ENCODE measurements at regions not wholly inside any gene's neighbourhood (a gene's known extent, or its start where the extent isn't known, plus 50 kb on each side); places are given as distances from the start of the nearest gene placed in this dataset.

DNA sequence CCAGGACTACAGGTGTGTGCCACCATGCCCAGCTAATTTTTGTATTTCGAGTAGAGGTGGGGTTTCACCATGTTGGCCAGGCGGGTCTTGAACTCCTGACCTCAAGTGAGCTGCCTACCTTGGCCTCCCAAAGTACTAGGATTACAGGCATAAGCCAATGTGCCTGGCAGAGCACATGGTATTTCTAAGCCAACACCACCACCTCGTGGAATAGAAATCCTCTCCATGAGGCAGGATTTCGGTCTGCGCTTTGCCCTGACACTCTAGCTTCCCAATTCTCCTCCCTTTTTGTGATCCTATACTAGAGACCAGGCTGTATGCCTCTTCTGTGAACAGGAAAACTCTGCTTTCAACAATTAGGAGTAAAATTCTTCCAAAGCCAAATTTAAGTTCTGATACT, 372.2 kb downstream of the VGLL3 start:
- Histone ChIP-seq H4K12ac (ENCODE audit: low read depth, low read length) (no peak overlapping the region), H3K9me3 (ENCODE audit: insufficient read depth, low read depth, low read length) (peaks cover 2% of the 10 kb centered on the region), H3K4me2 (ENCODE audit: low read length) (no peak overlapping the region), H3K36me3 (ENCODE audit: control insufficient read depth in 1 of 2, insufficient read depth in 2 of 2, low read length in 2 of 2) (no peaks in the 10 kb centered on the region), H3K79me1 (ENCODE audit: low read length) (no peaks in the 10 kb centered on the region), H4K91ac (ENCODE audit: low read depth, low read length) (no peak overlapping the region), H2AK5ac (ENCODE audit: low read length) (no peak overlapping the region), H2BK120ac (ENCODE audit: insufficient read depth, low read length, poor library complexity) (no peak overlapping the region), H3K79me2 (ENCODE audit: control insufficient read depth, insufficient read depth, low read length, poor library complexity) (no peaks in the 10 kb centered on the region), H3K18ac (ENCODE audit: low read length) (no peak overlapping the region), H3K23ac (ENCODE audit: low read length) (no peak overlapping the region), H4K8ac (ENCODE audit: low read depth, low read length) (no peak overlapping the region), H3K4me1 (ENCODE audit: control insufficient read depth in 1 of 2, insufficient read depth in 2 of 2, low read length in 2 of 2) (no peaks in the 10 kb centered on the region), H2BK5ac (ENCODE audit: low read depth, low read length, poor library complexity) (no peak overlapping the region), H2AFZ (ENCODE audit: insufficient read depth, low read length, poor library complexity) (no peak overlapping the region), H3K9ac (ENCODE audit: low read length) (no peak overlapping the region), H3K4ac (ENCODE audit: low read depth, low read length) (no peak overlapping the region), H3K4me3 (ENCODE audit: low read depth, low read length) (no peak overlapping the region), H3K27ac (ENCODE audit: low read depth, low read length) (no peak overlapping the region), H3K27me3 (ENCODE audit: insufficient read depth, low read length) (no peaks in the 10 kb centered on the region), H2BK12ac (ENCODE audit: low read length) (no peak overlapping the region), H3K14ac (ENCODE audit: low read length) (no peak overlapping the region)
- no CpG with 5 or more reads among the region's 5 CpGs for WGBS (ENCODE audit: extremely low coverage, insufficient coverage, insufficient read length)
- DNase-seq, result no peak

- no peak overlapping the region for H2AK5ac ChIP-seq (ENCODE audit: low read length)
Measured at GRCh38 chr3:86605166-86605565, 385.8 kb downstream of the VGLL3 start.

GRCh38 chr3:86595696-86596095, 395.3 kb downstream of the VGLL3 start:
- no peak overlapping the region for H2BK120ac ChIP-seq (ENCODE audit: insufficient read depth, low read length, poor library complexity)
- H3K36me3 ChIP-seq (ENCODE audit: control insufficient read depth in 1 of 2, insufficient read depth in 2 of 2, low read length in 2 of 2), result no peaks in the 10 kb centered on the region
- no peak overlapping the region for H4K8ac ChIP-seq (ENCODE audit: low read depth, low read length)
- no peak overlapping the region for H3K9ac ChIP-seq (ENCODE audit: low read length)
- H3K18ac ChIP-seq (ENCODE audit: low read length), result no peak overlapping the region
- no peak overlapping the region for H2AK5ac ChIP-seq (ENCODE audit: low read length)
- no peaks in the 10 kb centered on the region for H3K27me3 ChIP-seq (ENCODE audit: insufficient read depth, low read length)
- H2BK12ac ChIP-seq (ENCODE audit: low read length), result no peak overlapping the region
- H3K4me3 ChIP-seq (ENCODE audit: low read depth, low read length), result no peak overlapping the region
- no peak overlapping the region for H3K27ac ChIP-seq (ENCODE audit: low read depth, low read length)
- no peak overlapping the region for H2AFZ ChIP-seq (ENCODE audit: insufficient read depth, low read length, poor library complexity)
- no peak overlapping the region for H3K23ac ChIP-seq (ENCODE audit: low read length)
- no CpG with 5 or more reads among the region's 3 CpGs for WGBS (ENCODE audit: extremely low coverage, insufficient coverage, insufficient read length)
- no peak overlapping the region for H4K12ac ChIP-seq (ENCODE audit: low read depth, low read length)
- H4K91ac ChIP-seq (ENCODE audit: low read depth, low read length), result no peak overlapping the region
- no peak overlapping the region for H3K4ac ChIP-seq (ENCODE audit: low read depth, low read length)
- H2BK5ac ChIP-seq (ENCODE audit: low read depth, low read length, poor library complexity), result no peak overlapping the region
- no peak for DNase-seq
- H3K9me3 ChIP-seq (ENCODE audit: insufficient read depth, low read depth, low read length), result no peaks in the 10 kb centered on the region
- H3K79me1 ChIP-seq (ENCODE audit: low read length), result no peaks in the 10 kb centered on the region
- no peaks in the 10 kb centered on the region for H3K79me2 ChIP-seq (ENCODE audit: control insufficient read depth, insufficient read depth, low read length, poor library complexity)
- H3K4me2 ChIP-seq (ENCODE audit: low read length), result no peak overlapping the region
- H3K14ac ChIP-seq (ENCODE audit: low read length), result no peak overlapping the region
- no peaks in the 10 kb centered on the region for H3K4me1 ChIP-seq (ENCODE audit: control insufficient read depth in 1 of 2, insufficient read depth in 2 of 2, low read length in 2 of 2)

More at GRCh38 chr3:86605166-86605565, 385.8 kb downstream of the VGLL3 start:
- DNase-seq, result no peak
- Histone ChIP-seq H3K4ac (ENCODE audit: low read depth, low read length) (no peak overlapping the region), H3K79me1 (ENCODE audit: low read length) (no peaks in the 10 kb centered on the region), H2BK12ac (ENCODE audit: low read length) (no peak overlapping the region), H3K27me3 (ENCODE audit: insufficient read depth, low read length) (no peaks in the 10 kb centered on the region), H2BK5ac (ENCODE audit: low read depth, low read length, poor library complexity) (no peak overlapping the region), H2BK120ac (ENCODE audit: insufficient read depth, low read length, poor library complexity) (no peak overlapping the region), H3K9ac (ENCODE audit: low read length) (no peak overlapping the region), H3K79me2 (ENCODE audit: control insufficient read depth, insufficient read depth, low read length, poor library complexity) (no peaks in the 10 kb centered on the region), H3K9me3 (ENCODE audit: insufficient read depth, low read depth, low read length) (peaks cover 4% of the 10 kb centered on the region), H3K27ac (ENCODE audit: low read depth, low read length) (no peak overlapping the region), H3K36me3 (ENCODE audit: control insufficient read depth in 1 of 2, insufficient read depth in 2 of 2, low read length in 2 of 2) (no peaks in the 10 kb centered on the region), H3K14ac (ENCODE audit: low read length) (no peak overlapping the region), H4K12ac (ENCODE audit: low read depth, low read length) (no peak overlapping the region), H2AFZ (ENCODE audit: insufficient read depth, low read length, poor library complexity) (no peak overlapping the region), H4K91ac (ENCODE audit: low read depth, low read length) (no peak overlapping the region), H3K18ac (ENCODE audit: low read length) (no peak overlapping the region), H3K4me3 (ENCODE audit: low read depth, low read length) (no peak overlapping the region), H3K23ac (ENCODE audit: low read length) (no peak overlapping the region), H4K8ac (ENCODE audit: low read depth, low read length) (no peak overlapping the region), H3K4me1 (ENCODE audit: control insufficient read depth in 1 of 2, insufficient read depth in 2 of 2, low read length in 2 of 2) (no peaks in the 10 kb centered on the region), H3K4me2 (ENCODE audit: low read length) (no peak overlapping the region)
- no CpG with 5 or more reads among the region's 2 CpGs for WGBS (ENCODE audit: extremely low coverage, insufficient coverage, insufficient read length)

GRCh38 chr3:86594838-86595237, 396.1 kb downstream of the VGLL3 start:
- H3K9me3 ChIP-seq (ENCODE audit: insufficient read depth, low read depth, low read length), result no peaks in the 10 kb centered on the region
- H3K23ac ChIP-seq (ENCODE audit: low read length), result no peak overlapping the region
- H3K27me3 ChIP-seq (ENCODE audit: insufficient read depth, low read length), result no peaks in the 10 kb centered on the region
- H3K4me1 ChIP-seq (ENCODE audit: control insufficient read depth in 1 of 2, insufficient read depth in 2 of 2, low read length in 2 of 2), result no peaks in the 10 kb centered on the region
- no CpG with 5 or more reads among the region's 1 CpG for WGBS (ENCODE audit: extremely low coverage, insufficient coverage, insufficient read length)
- H4K91ac ChIP-seq (ENCODE audit: low read depth, low read length), result no peak overlapping the region
- H3K14ac ChIP-seq (ENCODE audit: low read length), result no peak overlapping the region
- H3K36me3 ChIP-seq (ENCODE audit: control insufficient read depth in 1 of 2, insufficient read depth in 2 of 2, low read length in 2 of 2), result no peaks in the 10 kb centered on the region
- H3K4me2 ChIP-seq (ENCODE audit: low read length), result no peak overlapping the region
- H3K9ac ChIP-seq (ENCODE audit: low read length), result no peak overlapping the region
- H3K79me2 ChIP-seq (ENCODE audit: control insufficient read depth, insufficient read depth, low read length, poor library complexity), result no peaks in the 10 kb centered on the region
- no peak overlapping the region for H2AFZ ChIP-seq (ENCODE audit: insufficient read depth, low read length, poor library complexity)
- no peak overlapping the region for H2BK5ac ChIP-seq (ENCODE audit: low read depth, low read length, poor library complexity)
- no peak for DNase-seq
- no peak overlapping the region for H2BK120ac ChIP-seq (ENCODE audit: insufficient read depth, low read length, poor library complexity)
- no peak overlapping the region for H3K27ac ChIP-seq (ENCODE audit: low read depth, low read length)
- H3K79me1 ChIP-seq (ENCODE audit: low read length), result no peaks in the 10 kb centered on the region
- no peak overlapping the region for H4K12ac ChIP-seq (ENCODE audit: low read depth, low read length)
- H2AK5ac ChIP-seq (ENCODE audit: low read length), result no peak overlapping the region
- no peak overlapping the region for H4K8ac ChIP-seq (ENCODE audit: low read depth, low read length)
- no peak overlapping the region for H3K4me3 ChIP-seq (ENCODE audit: low read depth, low read length)
- H3K18ac ChIP-seq (ENCODE audit: low read length), result no peak overlapping the region
- no peak overlapping the region for H2BK12ac ChIP-seq (ENCODE audit: low read length)
- H3K4ac ChIP-seq (ENCODE audit: low read depth, low read length), result no peak overlapping the region
